Head of caudate nucleus (tissue), 42 donors: ENCODE measurements at regions not wholly inside any gene's neighbourhood (a gene's known extent, or its start where the extent isn't known, plus 50 kb on each side); places are given as distances from the start of the nearest gene placed in this dataset.

Experiments
- DNase-seq, 42 donors: peaks; one replicate each; pipeline versions ENCODE4 v3.0.0 to v3.0.0-alpha.2; 2020 to 2021; ENCODE audit warnings: mixed read lengths in 7 of 42
- intact Hi-C: fragments of 100-400 bp; cut with DNase I; formaldehyde crosslinking; loops from one replicate; pipeline ENCODE4 v1.15.0; 2022

- DNase-seq: no peak
- intact Hi-C loops: no loop called here
These were observed 427.4 kb downstream of the AACS start for GRCh38 chr12:125492354-125493270.

DNA sequence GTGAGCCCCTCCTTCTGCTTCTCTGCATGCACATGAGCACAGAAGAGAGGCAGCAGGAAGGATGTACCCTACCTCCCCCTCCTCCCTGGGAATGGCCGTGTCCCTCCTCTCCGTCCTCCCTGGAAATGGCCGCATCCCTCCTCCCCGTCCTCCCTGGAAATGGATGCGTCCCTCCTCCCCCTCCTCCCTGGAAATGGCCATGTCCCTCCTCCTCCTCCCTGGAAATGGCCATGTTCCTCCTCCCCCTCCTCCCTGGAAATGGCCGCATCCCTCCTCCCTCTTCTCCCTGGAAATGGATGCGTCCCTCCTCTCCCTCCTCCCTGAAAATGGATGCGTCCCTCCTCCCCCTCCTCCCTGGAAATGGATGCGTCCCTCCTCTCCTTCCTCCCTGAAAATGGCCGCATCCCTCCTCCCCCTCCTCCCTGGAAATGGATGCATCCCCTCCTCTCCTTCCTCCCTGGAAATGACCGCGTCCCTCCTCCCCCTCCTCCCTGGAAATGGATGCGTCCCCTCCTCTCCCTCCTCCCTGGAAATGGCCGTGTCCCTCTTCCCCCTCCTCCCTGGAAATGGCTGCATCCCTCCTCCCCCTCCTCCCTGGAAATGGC is 428.6 kb downstream of the AACS start:
- intact Hi-C loops: no loop called here
- no peak for DNase-seq

GRCh38 chr12:125503128-125503527 is 437.9 kb downstream of the AACS start:
- intact Hi-C loops: no loop called here
- DNase-seq: no peak

DNA sequence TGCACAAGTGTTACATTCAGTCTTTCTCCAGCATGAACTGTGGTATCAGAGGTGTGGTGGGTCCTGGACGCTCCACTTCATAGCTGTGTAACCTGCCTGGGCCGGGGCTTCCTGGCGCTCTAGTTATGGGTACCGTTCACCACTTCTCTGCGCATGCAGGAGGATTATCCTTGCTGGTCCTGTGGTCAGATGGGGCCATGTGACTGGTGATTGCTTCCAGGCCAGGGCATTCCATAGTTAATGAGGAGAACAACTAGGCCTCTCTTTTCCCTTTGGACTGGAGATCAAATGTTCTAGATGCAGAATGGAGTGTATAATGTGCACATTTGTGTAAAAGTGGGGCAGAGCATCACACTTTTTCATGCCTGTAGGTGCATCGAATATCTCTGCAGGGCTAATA is 444.0 kb downstream of the AACS start:
- intact Hi-C loops: no loop called here
- no peak for DNase-seq

DNA sequence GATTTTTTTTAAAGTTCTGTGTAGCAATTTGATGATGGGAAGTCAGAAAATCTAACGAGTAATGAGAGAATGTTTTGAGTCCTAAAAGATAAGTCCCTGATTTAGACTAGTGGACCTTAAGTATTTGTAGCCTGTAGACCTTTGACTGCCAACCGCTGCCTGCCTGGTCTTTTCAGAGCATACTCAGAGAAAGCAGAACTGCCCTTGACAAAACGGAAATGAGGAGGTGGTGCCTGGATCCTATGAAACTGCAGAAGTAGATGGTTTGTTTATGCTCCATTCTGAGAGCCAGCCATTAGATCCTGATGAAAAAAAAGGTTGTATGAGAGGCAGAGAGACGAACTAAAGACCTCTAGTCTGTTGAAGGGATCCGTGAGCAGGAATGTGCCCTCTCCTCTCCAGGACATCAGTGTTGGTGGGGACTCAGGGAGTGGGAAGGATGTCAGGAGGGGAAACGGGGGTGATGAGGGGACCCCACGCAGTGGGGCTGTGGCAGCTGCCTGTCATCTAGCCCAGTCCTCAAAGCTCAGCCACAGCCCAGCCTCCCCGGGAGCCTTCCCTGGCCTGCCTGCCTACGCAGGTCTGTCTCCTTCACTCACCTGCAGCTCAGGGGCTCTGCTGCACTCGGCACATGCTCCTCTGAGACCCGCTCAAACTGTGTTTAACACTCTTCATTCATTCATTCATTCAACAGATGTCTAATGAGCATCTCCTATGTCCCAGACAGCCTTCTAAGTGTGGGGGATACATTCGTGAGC is 447.5 kb downstream of the AACS start:
- no peak for DNase-seq
- intact Hi-C loops: loop anchor here (10.0 kb wide), 1 partner anchor 168 kb away; no protein-coding TSS in a partner anchor

- intact Hi-C loops: loop anchor here (10.0 kb wide), 1 partner anchor 171 kb away; no protein-coding TSS in a partner anchor
- DNase-seq: no peak
These were observed 450.7 kb downstream of the AACS start for GRCh38 chr12:125515887-125516286.

DNA sequence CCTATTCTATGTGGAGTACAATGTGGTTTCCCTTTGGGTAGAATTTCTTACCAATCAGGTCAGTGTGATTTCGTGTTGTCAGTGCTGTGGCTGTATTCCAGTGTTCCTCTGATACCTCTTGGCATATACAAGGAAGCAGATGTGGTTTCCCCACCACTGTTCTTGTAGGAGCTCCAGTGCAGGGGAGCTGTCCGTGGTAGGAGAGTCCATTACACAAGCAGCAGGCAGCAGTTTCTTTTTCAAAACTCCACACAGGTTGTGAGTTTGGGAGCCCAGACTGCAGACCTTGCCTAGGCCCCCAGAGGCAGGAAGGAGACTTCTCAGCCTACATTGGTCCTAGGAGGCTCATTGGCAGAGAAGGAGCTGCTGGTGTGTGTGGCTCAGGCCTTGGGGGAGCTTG is 452.8 kb downstream of the AACS start:
- intact Hi-C loops: loop anchor here (10.0 kb wide), 1 partner anchor 173 kb away; no protein-coding TSS in a partner anchor
- DNase-seq: no peak

- no peak for DNase-seq
- intact Hi-C loops: loop anchor here (10.0 kb wide), 1 partner anchor 174 kb away; no protein-coding TSS in a partner anchor
These were observed 453.9 kb downstream of the AACS start for GRCh38 chr12:125519026-125519651.

DNA sequence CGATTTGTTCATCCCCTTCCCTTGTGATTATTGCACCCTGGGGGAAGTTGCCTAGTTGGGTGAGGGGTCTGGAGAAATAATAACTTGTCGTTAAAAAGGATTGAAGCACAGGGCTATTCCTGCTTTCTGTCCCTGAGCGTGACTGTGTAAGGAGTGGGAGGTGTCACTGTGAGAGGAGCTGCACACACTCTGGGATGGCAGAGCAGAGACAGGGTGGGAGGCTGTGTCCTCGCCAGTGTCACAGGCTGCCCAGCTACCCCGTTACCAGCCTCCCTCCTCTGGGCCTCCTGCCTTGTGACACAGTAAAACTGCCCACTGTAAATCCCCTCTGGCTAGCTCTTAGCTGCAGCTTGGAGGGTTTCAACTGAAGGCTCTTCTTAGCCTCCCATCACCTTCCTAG is 460.6 kb downstream of the AACS start:
- intact Hi-C loops: loop anchor here (5.0 kb wide), 1 partner anchor 74 kb away; no protein-coding TSS in a partner anchor

DNA sequence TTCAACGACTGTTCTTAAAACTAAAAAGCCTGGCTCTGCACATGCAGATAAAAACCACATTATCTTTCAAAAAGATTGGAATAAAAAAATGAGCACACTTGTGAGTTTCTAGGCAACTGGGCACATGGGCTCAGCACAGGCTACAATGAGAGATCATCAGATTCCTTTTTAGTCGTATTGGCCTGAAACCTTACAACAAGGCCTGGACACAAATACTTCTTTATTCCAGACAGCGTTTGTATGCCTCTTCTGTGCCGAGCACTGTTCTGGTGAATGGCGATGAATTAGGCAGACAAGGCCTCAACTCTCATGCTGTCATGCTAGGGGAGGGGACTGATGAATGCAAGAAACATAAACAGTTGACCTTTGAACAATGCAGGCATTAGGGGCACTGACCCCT is 463.0 kb downstream of the AACS start:
- DNase-seq: peak; percentile 5 to 88 (median 70)
- intact Hi-C loops: loop anchor here (5.0 kb wide), 1 partner anchor 76 kb away; no protein-coding TSS in a partner anchor

More for the DNA sequence above, 460.6 kb downstream of the AACS start:
- no peak for DNase-seq

DNA sequence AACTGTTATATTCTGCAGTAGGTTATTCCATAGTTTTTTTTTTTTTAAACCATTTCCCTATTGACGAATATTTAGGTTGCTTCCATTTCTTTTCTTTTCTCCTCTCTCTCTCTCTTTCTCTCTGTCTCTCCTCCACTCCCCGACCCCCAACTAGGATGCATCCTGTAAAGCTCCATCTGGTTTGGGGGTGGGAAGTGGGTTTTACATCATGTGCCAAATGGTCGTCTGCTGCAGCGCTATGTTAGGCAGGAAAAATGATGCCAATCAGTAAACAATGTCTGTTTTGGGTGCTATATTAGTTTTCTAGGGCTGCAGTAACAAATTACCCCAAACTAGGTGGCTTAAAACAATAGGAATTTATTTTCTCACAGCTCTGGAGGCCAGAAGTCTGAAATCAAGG is 465.0 kb downstream of the AACS start:
- intact Hi-C loops: no loop called here

DNA sequence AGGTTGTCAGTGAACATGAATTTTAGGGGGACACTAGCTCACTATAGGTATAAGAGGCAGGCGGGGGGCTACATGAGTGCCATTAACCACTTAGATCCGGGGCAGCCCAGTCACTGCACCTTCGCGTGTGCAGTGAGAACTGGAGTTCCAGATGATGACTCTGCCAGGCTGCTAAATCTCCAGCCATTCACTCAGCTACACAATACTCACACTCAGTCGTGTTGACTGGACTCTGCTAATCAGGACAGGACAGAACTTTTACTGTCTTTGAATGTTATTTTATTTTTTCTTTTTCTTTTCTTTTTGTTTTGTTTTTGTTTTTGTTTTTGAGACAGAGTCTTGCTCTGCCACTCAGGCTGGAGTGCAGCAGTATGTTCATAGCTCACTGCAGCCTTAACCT is 465.6 kb downstream of the AACS start:
- no peak for DNase-seq
- intact Hi-C loops: no loop called here

More for the DNA sequence above, 465.0 kb downstream of the AACS start:
- DNase-seq: no peak

GRCh38 chr12:125531574-125531973 is 466.3 kb downstream of the AACS start:
- DNase-seq: no peak
- intact Hi-C loops: no loop called here

DNA sequence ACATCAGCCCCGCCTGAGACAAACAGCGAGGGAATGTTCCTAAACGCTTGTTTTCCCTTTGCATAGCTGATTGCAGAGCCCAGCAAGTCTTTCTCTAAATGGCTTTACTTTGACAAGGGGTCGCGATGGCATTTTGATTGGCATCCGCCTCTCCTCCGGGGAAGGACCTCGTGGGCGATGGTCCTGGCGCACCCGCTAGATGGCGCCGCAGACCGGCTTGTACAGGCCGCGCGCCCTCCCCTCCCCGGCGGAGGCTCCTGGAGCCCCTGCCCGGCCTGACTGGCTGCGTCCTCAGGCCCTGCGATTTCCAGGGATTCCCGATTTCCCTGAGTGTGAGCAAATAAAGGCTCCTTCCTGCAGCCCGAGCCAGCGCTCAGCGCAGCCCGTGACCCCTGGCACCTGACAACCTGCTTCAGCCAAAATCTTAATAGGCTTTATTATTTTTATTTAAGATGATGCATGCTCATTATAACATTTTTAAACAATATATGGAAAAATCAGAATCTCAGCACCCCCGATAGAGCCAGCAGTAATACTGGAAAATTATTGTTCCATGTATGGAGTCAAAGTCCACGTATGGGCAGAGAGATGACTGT is 468.3 kb downstream of the AACS start:
- intact Hi-C loops: no loop called here
- DNase-seq: peak; percentile 48 to 92 (median 78)

GRCh38 chr12:125538401-125539199 is 473.4 kb downstream of the AACS start:
- intact Hi-C loops: no loop called here
- peak in 10 of 42 donors; percentile 8 to 53 (median 28) for DNase-seq

- intact Hi-C loops: no loop called here
- DNase-seq: no peak
These were observed 475.5 kb downstream of the AACS start for GRCh38 chr12:125540580-125541204.

DNA sequence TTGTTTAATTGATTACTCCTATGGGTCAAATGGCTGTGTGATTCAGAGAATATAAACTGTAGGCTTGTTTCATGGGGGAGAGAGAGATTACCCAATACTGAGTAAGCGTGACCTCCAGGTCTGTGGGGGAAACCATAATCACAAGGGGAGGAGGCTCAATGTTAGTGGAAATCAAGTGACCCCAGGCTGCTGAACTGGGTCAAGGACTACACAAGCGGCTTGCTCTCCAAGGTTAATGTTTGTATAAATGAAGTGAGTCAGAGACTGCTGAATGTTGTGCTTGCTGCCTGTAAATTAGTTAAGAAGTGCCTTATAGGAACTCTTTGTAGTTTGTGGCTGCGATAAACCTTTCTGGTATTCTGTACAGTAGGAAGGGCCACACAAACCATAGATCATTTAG is 479.7 kb downstream of the AACS start:
- DNase-seq: no peak
- intact Hi-C loops: no loop called here
